ENCODE measurements at regions not wholly inside any gene's neighbourhood (a gene's known extent, or its start where the extent isn't known, plus 50 kb on each side); places are given as distances from the start of the nearest gene placed in this dataset.
A peak's percentile ranks its signal among the peaks of the same experiment; 100 is the strongest.

DNA sequence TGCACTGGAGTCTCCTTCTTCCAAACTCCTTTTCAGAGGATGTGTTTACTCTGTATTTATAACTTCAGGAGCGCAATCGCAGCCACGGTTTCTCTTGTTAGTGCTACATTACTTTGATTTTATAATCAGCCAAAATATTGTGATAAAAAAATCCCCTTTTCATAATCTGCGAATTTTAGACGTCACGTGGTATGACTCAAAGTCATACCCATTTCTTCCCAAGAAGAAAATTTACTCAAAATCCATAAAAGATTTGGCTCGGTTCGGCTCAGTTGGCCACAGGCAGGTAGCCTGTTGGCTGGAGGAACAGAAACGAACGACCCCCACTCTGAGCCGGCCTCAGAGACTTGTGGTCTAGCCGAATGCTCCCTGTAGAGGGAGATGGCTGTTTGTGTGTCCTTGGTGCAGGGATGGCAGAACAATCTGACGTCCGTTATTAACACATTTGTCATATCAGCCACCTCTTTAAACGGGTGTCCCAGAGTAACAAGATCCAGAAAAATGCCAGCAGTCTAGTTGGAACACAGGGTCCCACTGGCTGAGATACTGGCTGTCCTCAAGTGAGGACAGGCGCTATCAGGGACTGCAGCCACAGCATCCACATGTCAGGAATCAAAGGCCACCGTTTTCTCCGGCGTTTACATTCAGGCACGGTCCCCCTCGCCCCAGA, 247.6 kb downstream of the DLL1 start (continued):
- TF ChIP-seq, protein P1, sequence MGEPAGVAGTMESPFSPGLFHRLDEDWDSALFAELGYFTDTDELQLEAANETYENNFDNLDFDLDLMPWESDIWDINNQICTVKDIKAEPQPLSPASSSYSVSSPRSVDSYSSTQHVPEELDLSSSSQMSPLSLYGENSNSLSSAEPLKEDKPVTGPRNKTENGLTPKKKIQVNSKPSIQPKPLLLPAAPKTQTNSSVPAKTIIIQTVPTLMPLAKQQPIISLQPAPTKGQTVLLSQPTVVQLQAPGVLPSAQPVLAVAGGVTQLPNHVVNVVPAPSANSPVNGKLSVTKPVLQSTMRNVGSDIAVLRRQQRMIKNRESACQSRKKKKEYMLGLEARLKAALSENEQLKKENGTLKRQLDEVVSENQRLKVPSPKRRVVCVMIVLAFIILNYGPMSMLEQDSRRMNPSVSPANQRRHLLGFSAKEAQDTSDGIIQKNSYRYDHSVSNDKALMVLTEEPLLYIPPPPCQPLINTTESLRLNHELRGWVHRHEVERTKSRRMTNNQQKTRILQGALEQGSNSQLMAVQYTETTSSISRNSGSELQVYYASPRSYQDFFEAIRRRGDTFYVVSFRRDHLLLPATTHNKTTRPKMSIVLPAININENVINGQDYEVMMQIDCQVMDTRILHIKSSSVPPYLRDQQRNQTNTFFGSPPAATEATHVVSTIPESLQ (CRISPR knock-in tag; IDR thresholded peaks at IDR 0.05), result no peak
- TF ChIP-seq, protein P2, sequence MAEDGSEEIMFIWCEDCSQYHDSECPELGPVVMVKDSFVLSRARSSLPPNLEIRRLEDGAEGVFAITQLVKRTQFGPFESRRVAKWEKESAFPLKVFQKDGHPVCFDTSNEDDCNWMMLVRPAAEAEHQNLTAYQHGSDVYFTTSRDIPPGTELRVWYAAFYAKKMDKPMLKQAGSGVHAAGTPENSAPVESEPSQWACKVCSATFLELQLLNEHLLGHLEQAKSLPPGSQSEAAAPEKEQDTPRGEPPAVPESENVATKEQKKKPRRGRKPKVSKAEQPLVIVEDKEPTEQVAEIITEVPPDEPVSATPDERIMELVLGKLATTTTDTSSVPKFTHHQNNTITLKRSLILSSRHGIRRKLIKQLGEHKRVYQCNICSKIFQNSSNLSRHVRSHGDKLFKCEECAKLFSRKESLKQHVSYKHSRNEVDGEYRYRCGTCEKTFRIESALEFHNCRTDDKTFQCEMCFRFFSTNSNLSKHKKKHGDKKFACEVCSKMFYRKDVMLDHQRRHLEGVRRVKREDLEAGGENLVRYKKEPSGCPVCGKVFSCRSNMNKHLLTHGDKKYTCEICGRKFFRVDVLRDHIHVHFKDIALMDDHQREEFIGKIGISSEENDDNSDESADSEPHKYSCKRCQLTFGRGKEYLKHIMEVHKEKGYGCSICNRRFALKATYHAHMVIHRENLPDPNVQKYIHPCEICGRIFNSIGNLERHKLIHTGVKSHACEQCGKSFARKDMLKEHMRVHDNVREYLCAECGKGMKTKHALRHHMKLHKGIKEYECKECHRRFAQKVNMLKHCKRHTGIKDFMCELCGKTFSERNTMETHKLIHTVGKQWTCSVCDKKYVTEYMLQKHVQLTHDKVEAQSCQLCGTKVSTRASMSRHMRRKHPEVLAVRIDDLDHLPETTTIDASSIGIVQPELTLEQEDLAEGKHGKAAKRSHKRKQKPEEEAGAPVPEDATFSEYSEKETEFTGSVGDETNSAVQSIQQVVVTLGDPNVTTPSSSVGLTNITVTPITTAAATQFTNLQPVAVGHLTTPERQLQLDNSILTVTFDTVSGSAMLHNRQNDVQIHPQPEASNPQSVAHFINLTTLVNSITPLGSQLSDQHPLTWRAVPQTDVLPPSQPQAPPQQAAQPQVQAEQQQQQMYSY (CRISPR knock-in tag; IDR thresholded peaks at IDR 0.05), result no peak
- TF ChIP-seq ZNF121 (CRISPR knock-in tag; IDR thresholded peaks at IDR 0.05) (no peak), ZNF671 (CRISPR knock-in tag; IDR thresholded peaks at IDR 0.05) (no peak), ESRRA (CRISPR knock-in tag; IDR thresholded peaks at IDR 0.05; ENCODE audit: borderline replicate concordance) (no peak), MXD4 (CRISPR knock-in tag; IDR thresholded peaks at IDR 0.05; ENCODE audit: borderline replicate concordance) (no peak), HMGA2 (CRISPR knock-in tag; IDR thresholded peaks at IDR 0.05) (no peak), ZNF423 (CRISPR knock-in tag; IDR thresholded peaks at IDR 0.05) (no peak), FOXP1 (CRISPR knock-in tag; IDR thresholded peaks at IDR 0.05; ENCODE audit: borderline replicate concordance) (no peak)
- TF ChIP-seq, protein P3, sequence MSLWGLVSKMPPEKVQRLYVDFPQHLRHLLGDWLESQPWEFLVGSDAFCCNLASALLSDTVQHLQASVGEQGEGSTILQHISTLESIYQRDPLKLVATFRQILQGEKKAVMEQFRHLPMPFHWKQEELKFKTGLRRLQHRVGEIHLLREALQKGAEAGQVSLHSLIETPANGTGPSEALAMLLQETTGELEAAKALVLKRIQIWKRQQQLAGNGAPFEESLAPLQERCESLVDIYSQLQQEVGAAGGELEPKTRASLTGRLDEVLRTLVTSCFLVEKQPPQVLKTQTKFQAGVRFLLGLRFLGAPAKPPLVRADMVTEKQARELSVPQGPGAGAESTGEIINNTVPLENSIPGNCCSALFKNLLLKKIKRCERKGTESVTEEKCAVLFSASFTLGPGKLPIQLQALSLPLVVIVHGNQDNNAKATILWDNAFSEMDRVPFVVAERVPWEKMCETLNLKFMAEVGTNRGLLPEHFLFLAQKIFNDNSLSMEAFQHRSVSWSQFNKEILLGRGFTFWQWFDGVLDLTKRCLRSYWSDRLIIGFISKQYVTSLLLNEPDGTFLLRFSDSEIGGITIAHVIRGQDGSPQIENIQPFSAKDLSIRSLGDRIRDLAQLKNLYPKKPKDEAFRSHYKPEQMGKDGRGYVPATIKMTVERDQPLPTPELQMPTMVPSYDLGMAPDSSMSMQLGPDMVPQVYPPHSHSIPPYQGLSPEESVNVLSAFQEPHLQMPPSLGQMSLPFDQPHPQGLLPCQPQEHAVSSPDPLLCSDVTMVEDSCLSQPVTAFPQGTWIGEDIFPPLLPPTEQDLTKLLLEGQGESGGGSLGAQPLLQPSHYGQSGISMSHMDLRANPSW (CRISPR knock-in tag; conservative IDR thresholded peaks at IDR 0.05; ENCODE audit: low read depth), result no peak
- TF ChIP-seq, protein P4, sequence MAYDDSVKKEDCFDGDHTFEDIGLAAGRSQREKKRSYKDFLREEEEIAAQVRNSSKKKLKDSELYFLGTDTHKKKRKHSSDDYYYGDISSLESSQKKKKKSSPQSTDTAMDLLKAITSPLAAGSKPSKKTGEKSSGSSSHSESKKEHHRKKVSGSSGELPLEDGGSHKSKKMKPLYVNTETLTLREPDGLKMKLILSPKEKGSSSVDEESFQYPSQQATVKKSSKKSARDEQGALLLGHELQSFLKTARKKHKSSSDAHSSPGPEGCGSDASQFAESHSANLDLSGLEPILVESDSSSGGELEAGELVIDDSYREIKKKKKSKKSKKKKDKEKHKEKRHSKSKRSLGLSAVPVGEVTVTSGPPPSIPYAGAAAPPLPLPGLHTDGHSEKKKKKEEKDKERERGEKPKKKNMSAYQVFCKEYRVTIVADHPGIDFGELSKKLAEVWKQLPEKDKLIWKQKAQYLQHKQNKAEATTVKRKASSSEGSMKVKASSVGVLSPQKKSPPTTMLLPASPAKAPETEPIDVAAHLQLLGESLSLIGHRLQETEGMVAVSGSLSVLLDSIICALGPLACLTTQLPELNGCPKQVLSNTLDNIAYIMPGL (CRISPR knock-in tag; IDR thresholded peaks at IDR 0.05), result no peak
- TF ChIP-seq, protein P5, sequence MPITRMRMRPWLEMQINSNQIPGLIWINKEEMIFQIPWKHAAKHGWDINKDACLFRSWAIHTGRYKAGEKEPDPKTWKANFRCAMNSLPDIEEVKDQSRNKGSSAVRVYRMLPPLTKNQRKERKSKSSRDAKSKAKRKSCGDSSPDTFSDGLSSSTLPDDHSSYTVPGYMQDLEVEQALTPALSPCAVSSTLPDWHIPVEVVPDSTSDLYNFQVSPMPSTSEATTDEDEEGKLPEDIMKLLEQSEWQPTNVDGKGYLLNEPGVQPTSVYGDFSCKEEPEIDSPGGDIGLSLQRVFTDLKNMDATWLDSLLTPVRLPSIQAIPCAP (CRISPR knock-in tag; IDR thresholded peaks at IDR 0.05), result no peak
- TF ChIP-seq, protein P6, sequence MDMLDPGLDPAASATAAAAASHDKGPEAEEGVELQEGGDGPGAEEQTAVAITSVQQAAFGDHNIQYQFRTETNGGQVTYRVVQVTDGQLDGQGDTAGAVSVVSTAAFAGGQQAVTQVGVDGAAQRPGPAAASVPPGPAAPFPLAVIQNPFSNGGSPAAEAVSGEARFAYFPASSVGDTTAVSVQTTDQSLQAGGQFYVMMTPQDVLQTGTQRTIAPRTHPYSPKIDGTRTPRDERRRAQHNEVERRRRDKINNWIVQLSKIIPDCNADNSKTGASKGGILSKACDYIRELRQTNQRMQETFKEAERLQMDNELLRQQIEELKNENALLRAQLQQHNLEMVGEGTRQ (CRISPR knock-in tag; IDR thresholded peaks at IDR 0.05), result no peak

DNA sequence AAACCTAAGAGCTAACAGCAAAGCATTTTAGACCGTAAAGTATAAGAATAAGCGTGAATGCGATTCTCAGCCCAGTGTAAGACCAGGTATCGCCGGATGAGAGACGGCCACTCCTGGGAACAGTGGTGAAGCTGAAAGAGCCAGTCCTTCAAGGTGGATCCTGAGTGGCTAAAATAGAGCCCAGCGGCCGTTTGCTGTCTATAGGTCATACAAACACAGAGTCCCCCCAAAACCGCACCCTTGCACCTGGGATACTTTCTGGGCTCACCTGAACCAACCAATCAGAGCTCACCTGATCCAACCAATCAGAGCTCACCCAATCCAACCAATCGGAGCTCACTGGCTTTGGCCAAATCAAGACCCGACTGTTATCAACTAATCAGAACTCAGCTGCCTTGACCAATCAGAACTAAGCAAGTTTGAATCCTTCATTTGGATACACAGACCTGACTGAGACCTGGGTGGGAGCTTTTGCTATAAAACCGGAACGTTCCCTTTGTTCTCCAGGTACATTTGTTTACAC, 248.2 kb downstream of the DLL1 start:
- no peak overlapping the region for H3K4me3 Mint-ChIP-seq
- POLR2A ChIA-PET, result no interaction called here
- ATAC-seq (no peak), DNase-seq (ENCODE audit: low spot score) (no peak)
- H3K27me3 Mint-ChIP-seq (ENCODE audit: low read depth), result no peaks in the 10 kb centered on the region; the same call in 1 of the 2 replicates
- H3K4me1 Mint-ChIP-seq, result peaks cover 38% of the 10 kb centered on the region
- TF ChIP-seq ZNF317 (CRISPR knock-in tag; IDR thresholded peaks at IDR 0.05; ENCODE audit: borderline replicate concordance, low read depth), result no peak
- no peak for TF ChIP-seq RELA (CRISPR knock-in tag; IDR thresholded peaks at IDR 0.05; ENCODE audit: borderline replicate concordance)
- TF ChIP-seq ELF4 (CRISPR knock-in tag; IDR thresholded peaks at IDR 0.05; ENCODE audit: low read depth), result no peak
- TF ChIP-seq ZNF138 (CRISPR knock-in tag; conservative IDR thresholded peaks at IDR 0.05), result no peak
- peak; percentile 44 for TF ChIP-seq NFYB (CRISPR knock-in tag; conservative IDR thresholded peaks at IDR 0.05; ENCODE audit: low read depth)
- no peak for TF ChIP-seq GTF2I (CRISPR knock-in tag; conservative IDR thresholded peaks at IDR 0.05)
- TF ChIP-seq GABPB1 (CRISPR knock-in tag; IDR thresholded peaks at IDR 0.05), result no peak
- peaks cover 22% of the 10 kb centered on the region for H3K9me3 Mint-ChIP-seq
- CTCF ChIA-PET, result no interaction called here
- H3K36me3 Mint-ChIP-seq, result peaks cover 19% of the 10 kb centered on the region; the same call in 1 of the 2 replicates
- no peak overlapping the region for H3K27ac Mint-ChIP-seq

Data from WTC11 (cell line).